T-cell (primary cell): ENCODE measurements at regions not wholly inside any gene's neighbourhood (a gene's known extent, or its start where the extent isn't known, plus 50 kb on each side); places are given as distances from the start of the nearest gene placed in this dataset.

ENCODE experiments used
- ATAC-seq, 4 experiments: fragments of 200-7000 bp in 3 of 4; fragments of 150-1000 bp in 1 of 4; cut with Tn5 transposase; replicated peaks in 1 of 4; 1 replicate in 3 of 4; 2 replicates in 1 of 4; pipeline ENCODE4 v1.10.0; 2021; ENCODE audit warnings: moderate library complexity in 3 of 4, mild to moderate bottlenecking in 2 of 4, moderate number of reproducible peaks in 1 of 4
- CTCF ChIA-PET, 2 donors: fragments of 300-600 bp; sonication (Branson Sonifier 250); formaldehyde crosslinking; loops; one replicate each; lab custom pipeline; 2022; ENCODE audit warnings: antibody characterized with exemption in 2 of 2; lab: Charles Lee
- POLR2A ChIA-PET, 2 donors: fragments of 300-600 bp; sonication (Branson Sonifier 250); formaldehyde crosslinking; loops; one replicate each; lab custom pipeline; 2022; ENCODE audit warnings: antibody characterized with exemption in 2 of 2; lab: Charles Lee
- DNase-seq, 35 experiments: peaks; one replicate each; pipeline versions ENCODE4 v3.0.0 to v3.0.0-alpha.2; 2013 to 2023
- H3K27ac ChIP-seq: one replicate; pipeline ENCODE4 v1.5.1; 2013; ENCODE audit warnings: low read length
- H3K27me3 ChIP-seq, 2 experiments: replicated peaks in 1 of 2; 1 replicate in 1 of 2; 2 replicates in 1 of 2; pipeline versions ENCODE4 v1.6.1 to v1.7.0; 2013; ENCODE audit warnings: low read length in 1 of 2, mixed read lengths in 1 of 2; ENCODE audit not compliant: control insufficient read depth in 2 of 2, insufficient read depth in 2 of 2; ENCODE audit errors: extremely low read depth in 1 of 2
- H3K36me3 ChIP-seq, 2 donors: 1 replicate in 1 of 2; 2 replicates in 1 of 2; pipeline versions ENCODE4 v1.6.1 to v1.7.0; 2013; ENCODE audit warnings: low read length in 1 of 2; ENCODE audit not compliant: control insufficient read depth in 2 of 2, insufficient read depth in 1 of 2; ENCODE audit errors: extremely low read depth in 1 of 2
- H3K4me1 ChIP-seq, 2 experiments: 1 replicate in 1 of 2; 2 replicates in 1 of 2; pipeline versions ENCODE4 v1.6.1 to v1.7.0; 2013; ENCODE audit warnings: low read length in 2 of 2, mixed read lengths in 1 of 2; ENCODE audit not compliant: insufficient read depth in 2 of 2, control insufficient read depth in 1 of 2; ENCODE audit errors: extremely low read depth in 1 of 2
- H3K4me3 ChIP-seq, 2 donors: 1 replicate in 1 of 2; 2 replicates in 1 of 2; pipeline versions ENCODE4 v1.5.1 to v1.7.0; 2013; ENCODE audit warnings: mild to moderate bottlenecking in 2 of 2, low read length in 1 of 2, moderate library complexity in 1 of 2; ENCODE audit not compliant: control insufficient read depth in 1 of 2; ENCODE audit errors: extremely low read depth in 1 of 2
- H3K9me3 ChIP-seq: 2 replicates; pipeline ENCODE4 v1.7.0; 2013
- H3K27ac Mint-ChIP-seq, 2 donors: one replicate each; pipeline ENCODE4 v1.8.0; 2020 to 2021; ENCODE audit warnings: mild to moderate bottlenecking in 2 of 2, mixed read lengths in 2 of 2
- H3K27me3 Mint-ChIP-seq, 2 donors: one replicate each; pipeline ENCODE4 v1.8.0; 2021 to 2022; ENCODE audit warnings: mixed read lengths in 2 of 2
- H3K36me3 Mint-ChIP-seq: one replicate; pipeline ENCODE4 v1.8.0; 2021; ENCODE audit warnings: mixed read lengths
- H3K4me1 Mint-ChIP-seq, 3 donors: one replicate each; pipeline ENCODE4 v1.8.0; 2020 to 2022; ENCODE audit warnings: mixed read lengths in 3 of 3, mild to moderate bottlenecking in 1 of 3
- H3K4me3 Mint-ChIP-seq, 3 donors: one replicate each; pipeline ENCODE4 v1.8.0; 2020 to 2022; ENCODE audit warnings: mild to moderate bottlenecking in 3 of 3, mixed read lengths in 3 of 3, moderate library complexity in 3 of 3
- H3K9me3 Mint-ChIP-seq, 3 donors: one replicate each; pipeline ENCODE4 v1.8.0; 2020 to 2022; ENCODE audit warnings: mixed read lengths in 3 of 3
- WGBS: methylation state at CpG from one replicate; pipeline ENCODE4 v1.1.5; 2013; ENCODE audit warnings: missing lambda C conversion rate; ENCODE audit not compliant: insufficient coverage; 5-methylcytosine and 5-hydroxymethylcytosine counted together

DNA sequence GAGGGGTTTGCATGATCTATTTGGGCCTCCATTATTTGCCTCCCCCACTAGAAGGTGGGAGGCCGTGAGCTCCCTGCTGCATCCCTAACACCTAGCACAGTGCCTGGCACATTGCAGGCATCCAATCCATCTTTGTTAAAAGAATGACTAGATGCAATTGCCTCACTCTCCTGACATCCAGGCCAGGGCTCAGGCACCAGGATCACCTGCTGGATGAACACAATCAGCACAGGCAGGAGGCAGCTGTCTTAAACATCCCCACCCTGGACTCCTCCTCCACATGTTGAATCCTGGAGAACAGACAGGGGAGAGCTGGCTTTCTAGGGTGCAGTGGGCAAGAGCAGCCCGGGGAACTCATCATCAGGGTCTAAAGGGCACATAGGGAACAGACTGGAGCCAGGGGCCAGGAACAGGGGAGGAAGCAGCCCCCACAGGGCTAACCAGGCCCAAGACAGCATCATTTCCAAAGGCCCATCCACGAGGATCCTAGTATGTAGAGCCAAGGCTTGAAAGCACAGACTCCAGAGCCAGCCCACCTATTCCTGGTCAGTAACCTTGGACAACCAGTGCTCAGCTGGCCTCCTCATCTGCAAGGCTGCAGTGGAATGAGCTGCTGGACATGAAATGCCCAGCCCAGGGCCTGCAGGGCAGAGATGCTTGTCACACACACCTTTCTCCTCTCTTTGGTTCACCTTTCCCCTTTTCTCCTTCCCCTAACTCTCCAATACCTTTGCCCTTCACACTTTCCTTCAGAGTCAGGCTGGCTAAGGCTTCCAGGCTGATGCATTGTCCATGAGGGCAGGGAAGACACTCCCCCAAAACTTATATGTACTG, 254.4 kb upstream of the TLE3 start:
- H3K27me3 ChIP-seq, result peaks cover 0 to 27% of the 10 kb centered on the region in 2 experiments
- no peak overlapping the region for H3K4me3 ChIP-seq
- H3K36me3 ChIP-seq, result no peaks in the 10 kb centered on the region
- ChIA-PET POLR2A (no interaction called here), CTCF (no interaction called here)
- no peak overlapping the region for H3K4me3 Mint-ChIP-seq
- DNase-seq (no peak), ATAC-seq (no peak)
- H3K27ac Mint-ChIP-seq, result no peak overlapping the region
- no peak overlapping the region for H3K27ac ChIP-seq
- peaks cover 0 to 6% (median 5%) of the 10 kb centered on the region in 3 donors for H3K4me1 Mint-ChIP-seq
- H3K4me1 ChIP-seq, result peaks cover 0 to 4% of the 10 kb centered on the region in 2 experiments
- peaks cover 4 to 22% of the 10 kb centered on the region in 2 donors for H3K27me3 Mint-ChIP-seq
- WGBS, result 85% methylated on average over 3 of the region's 3 CpGs
- no peaks in the 10 kb centered on the region for H3K9me3 ChIP-seq
- H3K36me3 Mint-ChIP-seq, result no peaks in the 10 kb centered on the region
- H3K9me3 Mint-ChIP-seq, result no peaks in the 10 kb centered on the region

DNA sequence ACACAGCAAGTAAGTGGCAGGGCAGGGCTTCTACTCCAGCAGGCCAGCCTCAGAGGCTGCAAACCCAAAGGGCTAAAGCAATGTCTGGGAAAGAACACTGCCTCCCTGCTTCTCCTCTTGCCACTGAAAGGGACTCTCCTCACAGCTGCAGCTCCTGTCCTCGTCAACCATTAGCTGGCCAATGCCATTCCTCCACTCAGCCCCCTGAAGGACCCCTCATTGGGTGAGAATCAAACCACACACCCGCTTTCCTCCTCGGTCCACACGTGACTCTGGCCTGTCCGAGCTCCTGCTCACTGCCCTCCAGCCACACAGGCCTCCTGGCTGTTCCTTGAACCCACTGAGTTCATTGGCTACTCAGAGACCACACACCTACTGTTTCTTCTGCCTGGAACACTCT, 253.7 kb upstream of the TLE3 start:
- Histone ChIP-seq H3K27me3 (peaks cover 0 to 20% of the 10 kb centered on the region in 2 experiments), H3K36me3 (no peaks in the 10 kb centered on the region), H3K9me3 (no peaks in the 10 kb centered on the region), H3K27ac (no peak overlapping the region), H3K4me1 (peaks cover 0 to 4% of the 10 kb centered on the region in 2 experiments), H3K4me3 (no peak overlapping the region)
- no peaks in the 10 kb centered on the region for H3K9me3 Mint-ChIP-seq
- ChIA-PET POLR2A (no interaction called here), CTCF (no interaction called here)
- 87% methylated on average over 5 of the region's 5 CpGs for WGBS
- H3K36me3 Mint-ChIP-seq, result no peaks in the 10 kb centered on the region
- no peak overlapping the region for H3K4me3 Mint-ChIP-seq
- DNase-seq (no peak), ATAC-seq (no peak)
- H3K27me3 Mint-ChIP-seq, result peaks cover 4 to 20% of the 10 kb centered on the region in 2 donors
- H3K27ac Mint-ChIP-seq, result no peak overlapping the region
- H3K4me1 Mint-ChIP-seq, result peaks cover 0 to 6% (median 5%) of the 10 kb centered on the region in 3 donors

DNA sequence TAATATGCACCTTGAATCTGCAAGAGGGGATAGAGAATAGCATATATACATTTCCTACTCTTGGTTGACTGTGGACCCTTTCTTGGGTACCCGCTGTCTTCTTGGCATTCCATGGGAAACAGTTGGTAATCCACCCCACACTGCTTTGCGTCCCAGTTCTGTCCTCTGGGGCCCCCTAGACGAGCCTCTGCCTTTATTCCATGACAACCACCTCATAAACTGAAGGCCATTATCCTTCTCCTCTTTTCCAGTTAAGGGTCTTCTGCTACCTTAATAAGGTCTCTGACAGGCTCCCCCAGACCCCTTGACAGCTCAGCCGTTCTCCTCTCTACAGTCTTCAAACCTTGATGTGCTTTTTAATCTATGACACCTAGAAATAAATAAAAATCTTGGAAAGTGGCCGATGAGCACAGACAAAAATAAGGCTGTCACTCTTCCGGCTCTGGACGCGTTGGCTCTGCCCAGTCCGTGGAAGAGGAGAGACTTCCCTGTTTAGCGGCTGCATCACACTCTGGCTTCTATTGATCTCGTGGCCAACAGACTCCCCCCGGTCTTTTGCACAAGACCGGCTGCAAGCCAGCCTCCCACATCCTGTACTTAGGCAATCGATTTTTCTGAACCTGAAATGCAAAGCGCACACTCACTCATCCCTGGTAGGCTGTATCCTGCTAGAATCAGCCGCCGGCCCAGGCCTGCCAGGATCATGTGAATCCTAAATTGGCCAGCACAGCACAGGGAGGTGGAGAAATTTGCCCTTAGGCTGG, 251.0 kb upstream of the TLE3 start:
- ChIA-PET POLR2A (no interaction called here), CTCF (no interaction called here)
- no peaks in the 10 kb centered on the region for H3K9me3 Mint-ChIP-seq
- Histone ChIP-seq H3K27ac (no peak overlapping the region), H3K4me1 (peaks cover 0 to 4% of the 10 kb centered on the region in 2 experiments), H3K27me3 (peaks cover 0 to 15% of the 10 kb centered on the region in 2 experiments), H3K9me3 (no peaks in the 10 kb centered on the region), H3K36me3 (no peaks in the 10 kb centered on the region), H3K4me3 (no peak overlapping the region)
- no peaks in the 10 kb centered on the region for H3K36me3 Mint-ChIP-seq
- no peak overlapping the region for H3K27ac Mint-ChIP-seq
- ATAC-seq (no peak), DNase-seq (peak in 1 of 35 experiments; percentile 14)
- peaks cover 0 to 6% (median 5%) of the 10 kb centered on the region in 3 donors for H3K4me1 Mint-ChIP-seq
- 63% methylated on average over 8 of the region's 17 CpGs for WGBS
- H3K27me3 Mint-ChIP-seq, result peaks cover 4 to 13% of the 10 kb centered on the region in 2 donors
- H3K4me3 Mint-ChIP-seq, result no peak overlapping the region

DNA sequence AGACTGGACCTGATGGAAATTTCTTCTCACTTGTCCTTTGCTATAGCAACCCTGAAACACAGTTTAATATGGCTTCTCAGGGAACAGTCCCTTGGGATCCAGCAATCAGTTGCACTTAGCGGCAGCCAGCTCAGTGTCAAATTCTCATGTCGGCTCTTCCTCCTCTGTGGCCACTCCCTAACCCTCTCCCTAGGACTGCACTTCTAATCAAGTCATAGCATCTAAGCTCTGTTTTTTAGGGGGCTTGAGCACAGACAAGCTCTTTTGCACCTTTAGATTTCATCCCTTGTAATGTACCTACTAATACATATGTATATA, 250.5 kb upstream of the TLE3 start:
- Histone ChIP-seq H3K36me3 (no peaks in the 10 kb centered on the region), H3K27ac (no peak overlapping the region), H3K9me3 (no peaks in the 10 kb centered on the region), H3K27me3 (peaks cover 0 to 12% of the 10 kb centered on the region in 2 experiments), H3K4me1 (peaks cover 0 to 4% of the 10 kb centered on the region in 2 experiments), H3K4me3 (no peak overlapping the region)
- Mint-ChIP-seq H3K9me3 (no peaks in the 10 kb centered on the region), H3K36me3 (no peaks in the 10 kb centered on the region), H3K27me3 (peaks cover 3 to 13% of the 10 kb centered on the region in 2 donors), H3K27ac (no peak overlapping the region), H3K4me3 (no peak overlapping the region), H3K4me1 (peaks cover 0 to 6% (median 5%) of the 10 kb centered on the region in 3 donors)
- 90% methylated on average over 2 of the region's 2 CpGs for WGBS
- DNase-seq (no peak), ATAC-seq (no peak)
- POLR2A ChIA-PET, result no interaction called here
- CTCF ChIA-PET, result no interaction called here

DNA sequence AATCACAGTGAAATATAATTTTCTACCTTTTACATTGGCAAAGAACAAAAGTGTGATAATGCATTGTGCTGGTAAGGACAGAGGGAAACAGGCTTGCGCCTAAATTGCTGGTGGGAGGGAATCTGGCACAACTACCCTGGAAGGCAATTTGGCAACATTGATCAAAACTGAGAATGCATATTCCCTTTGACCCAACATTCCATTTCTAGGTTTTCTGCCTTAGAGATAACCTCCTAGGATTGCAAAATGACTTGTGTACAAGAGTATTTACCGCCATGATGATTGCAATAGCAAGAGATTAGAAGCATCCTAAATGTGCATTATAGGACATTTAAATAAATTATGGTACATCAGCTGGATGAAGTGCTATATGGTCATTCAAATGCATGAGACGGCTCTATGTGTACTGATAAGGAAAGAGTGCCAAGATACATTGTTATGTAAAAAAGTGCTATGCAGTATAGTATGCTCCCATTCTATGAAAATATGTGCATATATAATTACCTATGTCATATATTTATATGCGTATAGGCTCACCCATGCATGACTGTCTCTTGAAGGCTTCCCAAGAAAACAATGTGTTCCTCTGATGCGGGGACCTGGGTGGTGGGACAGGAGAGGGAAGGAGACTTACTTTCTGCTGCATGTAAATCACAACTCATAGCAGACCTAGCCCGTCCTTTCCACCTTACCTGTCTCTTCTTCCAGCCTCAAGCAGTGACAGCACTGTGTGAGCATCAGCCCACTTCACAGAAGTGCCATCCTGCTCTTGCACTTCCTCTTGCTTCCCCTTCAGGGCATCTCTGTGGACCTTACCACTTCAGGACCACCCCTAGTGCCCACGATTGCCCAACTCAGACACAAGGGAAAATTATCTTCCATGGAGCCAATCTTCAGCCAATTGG, 249.9 kb upstream of the TLE3 start:
- H3K27ac Mint-ChIP-seq, result no peak overlapping the region
- H3K9me3 ChIP-seq, result no peaks in the 10 kb centered on the region
- 94% methylated on average over 3 of the region's 7 CpGs for WGBS
- DNase-seq (no peak), ATAC-seq (no peak)
- H3K4me3 ChIP-seq, result no peak overlapping the region
- H3K27me3 ChIP-seq, result peaks cover 0 to 12% of the 10 kb centered on the region in 2 experiments
- H3K9me3 Mint-ChIP-seq, result no peaks in the 10 kb centered on the region
- H3K27ac ChIP-seq, result no peak overlapping the region
- POLR2A ChIA-PET, result no interaction called here
- H3K4me1 ChIP-seq, result peaks cover 0 to 4% of the 10 kb centered on the region in 2 experiments
- H3K36me3 Mint-ChIP-seq, result no peaks in the 10 kb centered on the region
- no peak overlapping the region for H3K4me3 Mint-ChIP-seq
- H3K36me3 ChIP-seq, result no peaks in the 10 kb centered on the region
- H3K4me1 Mint-ChIP-seq, result peaks cover 0 to 6% (median 5%) of the 10 kb centered on the region in 3 donors
- CTCF ChIA-PET, result no interaction called here
- peaks cover 0 to 13% of the 10 kb centered on the region in 2 donors for H3K27me3 Mint-ChIP-seq
